NCI-H1092 (cell line): ENCODE measurements at regions not wholly inside any gene's neighbourhood (a gene's known extent, or its start where the extent isn't known, plus 50 kb on each side); places are given as distances from the start of the nearest gene placed in this dataset.

Experiments used
- DNase-seq: peaks from one replicate; lab custom pipeline; 2025; lab: John Stamatoyannopoulos, UW

DNA sequence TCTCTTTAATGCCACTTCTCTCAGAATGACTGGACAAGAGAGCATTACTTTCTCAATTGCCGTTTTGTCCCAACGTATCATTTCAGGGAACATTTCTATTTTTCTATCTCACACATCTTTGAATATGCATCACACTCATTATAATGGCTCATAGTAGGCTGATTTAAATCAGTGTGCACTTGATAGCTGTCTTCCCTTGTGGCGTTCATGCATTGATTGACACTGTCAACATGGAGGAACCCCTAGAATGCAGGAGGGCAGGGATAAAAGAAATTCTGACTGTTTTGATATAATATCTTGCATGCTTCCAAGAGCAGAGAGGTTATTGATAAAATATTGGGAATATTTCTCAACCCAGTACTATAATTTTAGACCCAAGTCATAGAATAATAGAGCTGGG is 1528.9 kb upstream of the FLRT2 start:
- DNase-seq, result no peak

DNA sequence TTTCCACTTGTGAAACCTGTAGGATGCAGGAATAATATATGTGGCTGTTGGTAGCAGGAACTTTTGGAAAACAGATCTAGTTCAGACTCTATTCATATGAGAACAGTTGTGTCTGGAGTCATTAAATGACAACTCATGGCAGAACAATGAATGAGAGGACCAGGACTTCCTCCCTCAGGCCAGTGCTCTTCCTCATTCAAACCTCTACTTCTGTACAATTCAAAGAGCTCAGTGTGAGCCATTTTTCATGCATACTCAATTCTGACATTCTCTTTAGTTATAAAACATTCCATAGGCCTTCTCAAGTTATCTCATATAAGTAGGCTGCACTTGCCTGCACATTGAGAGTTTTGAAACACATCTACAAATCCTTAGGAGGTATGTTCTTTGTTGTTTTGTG is 1526.6 kb upstream of the FLRT2 start:
- DNase-seq, result no peak

DNA sequence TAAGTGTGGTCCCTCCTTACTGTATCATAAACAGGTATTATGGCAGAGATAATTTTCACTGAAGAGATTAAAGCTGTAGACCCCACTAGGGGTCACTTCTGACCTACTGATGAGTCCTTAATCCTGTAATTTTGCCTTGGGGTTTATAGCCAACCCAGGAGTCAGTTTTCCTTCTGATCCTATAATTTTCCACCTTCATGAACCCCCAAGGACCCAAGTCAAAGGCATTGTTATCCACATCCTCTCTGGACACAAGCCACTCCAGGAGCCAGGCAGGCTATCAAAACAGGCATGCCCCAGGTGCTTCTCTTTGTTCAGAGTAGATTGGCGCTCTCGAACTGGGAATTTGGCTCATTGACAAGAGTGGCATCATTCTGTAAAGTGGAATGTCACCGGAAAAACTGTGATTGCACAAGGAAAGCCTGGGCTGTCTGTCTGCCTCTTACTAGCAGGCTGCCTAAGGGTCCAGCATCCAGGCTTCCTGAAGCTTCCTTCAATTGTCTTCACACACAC is 1523.2 kb upstream of the FLRT2 start:
- DNase-seq, result peak; percentile 77

DNA sequence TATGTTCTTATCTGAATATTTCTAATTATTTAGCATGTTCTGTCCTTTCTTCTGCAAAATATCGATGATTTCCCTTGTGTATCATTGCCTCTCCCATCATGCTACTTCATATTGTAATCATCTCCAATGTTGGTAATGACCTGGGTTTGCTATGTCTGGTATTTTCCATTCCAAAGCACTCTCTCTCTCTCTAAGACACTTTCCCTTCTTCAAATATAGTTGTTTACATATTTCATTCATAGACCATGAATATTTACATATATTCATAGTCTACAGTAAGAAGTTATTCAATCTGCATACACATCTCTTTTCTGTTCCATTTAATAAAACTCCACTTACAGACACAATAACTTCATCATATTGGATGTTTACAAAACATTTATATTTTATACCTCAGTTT is 1516.5 kb upstream of the FLRT2 start:
- no peak for DNase-seq

DNA sequence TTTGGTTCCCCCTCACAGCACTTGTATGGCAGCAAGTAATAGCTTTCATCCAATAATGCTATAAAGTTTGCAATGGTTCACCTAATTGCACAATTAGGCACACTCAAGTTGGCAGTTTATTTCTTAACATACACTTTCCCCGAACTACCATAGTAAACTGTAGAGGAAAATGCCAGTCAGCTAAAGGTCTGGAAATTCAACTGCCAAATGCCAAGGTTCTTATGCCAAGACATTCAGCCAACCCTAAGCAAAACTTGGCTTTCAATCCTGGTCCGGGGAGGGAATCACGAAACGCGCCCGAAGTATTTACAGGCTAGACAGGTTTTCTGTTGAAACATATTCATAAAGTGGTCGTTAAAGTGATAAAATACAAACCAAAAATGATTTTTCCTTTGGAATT is 1512.4 kb upstream of the FLRT2 start:
- DNase-seq, result no peak

DNA sequence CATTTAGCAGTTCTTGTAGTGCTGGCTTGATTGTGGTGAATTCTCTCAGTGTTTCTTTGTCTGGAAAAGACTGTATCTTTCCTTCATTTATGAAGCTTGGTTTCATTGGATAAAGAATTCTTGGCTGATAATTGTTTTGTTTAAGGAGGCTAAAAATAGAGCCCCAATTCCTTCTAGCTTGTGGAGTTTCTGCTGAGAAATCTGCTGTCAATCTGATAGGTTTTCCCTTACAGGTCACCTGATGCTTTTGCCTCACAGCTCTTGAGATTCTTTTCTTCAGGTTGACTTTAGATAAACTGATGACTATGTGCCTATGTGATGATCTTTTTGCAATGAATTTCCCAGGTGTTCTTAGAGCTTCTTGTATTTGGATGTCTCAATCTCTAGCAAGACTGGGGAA is 1508.5 kb upstream of the FLRT2 start:
- DNase-seq, result no peak

DNA sequence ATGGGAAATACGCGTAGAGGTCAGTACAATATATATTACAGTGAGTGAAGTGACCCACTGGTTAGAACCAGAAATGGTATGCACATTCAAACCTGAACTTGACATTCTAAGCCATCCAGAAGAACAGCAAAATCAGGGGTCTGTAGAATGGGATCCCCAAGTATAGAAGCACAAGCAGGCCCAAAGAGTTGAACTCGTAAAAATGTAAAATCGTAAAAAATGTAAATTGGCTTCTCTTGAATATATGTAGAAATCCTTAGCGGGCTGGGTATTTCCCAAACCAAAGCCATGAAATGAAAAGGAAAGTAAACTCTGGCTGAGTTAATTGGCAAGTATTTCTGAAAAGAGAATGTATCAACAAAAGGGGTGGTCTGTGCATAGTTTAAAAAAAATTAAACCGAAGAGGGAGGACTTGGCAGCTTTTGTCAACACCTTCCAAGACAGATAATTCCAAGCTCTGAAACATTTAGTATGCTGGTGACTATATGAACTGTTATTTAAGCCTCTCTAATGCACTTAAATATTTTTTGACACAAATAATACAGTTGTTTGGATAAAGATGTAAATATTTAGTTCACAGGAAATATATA is 1505.6 kb upstream of the FLRT2 start:
- DNase-seq, result no peak

DNA sequence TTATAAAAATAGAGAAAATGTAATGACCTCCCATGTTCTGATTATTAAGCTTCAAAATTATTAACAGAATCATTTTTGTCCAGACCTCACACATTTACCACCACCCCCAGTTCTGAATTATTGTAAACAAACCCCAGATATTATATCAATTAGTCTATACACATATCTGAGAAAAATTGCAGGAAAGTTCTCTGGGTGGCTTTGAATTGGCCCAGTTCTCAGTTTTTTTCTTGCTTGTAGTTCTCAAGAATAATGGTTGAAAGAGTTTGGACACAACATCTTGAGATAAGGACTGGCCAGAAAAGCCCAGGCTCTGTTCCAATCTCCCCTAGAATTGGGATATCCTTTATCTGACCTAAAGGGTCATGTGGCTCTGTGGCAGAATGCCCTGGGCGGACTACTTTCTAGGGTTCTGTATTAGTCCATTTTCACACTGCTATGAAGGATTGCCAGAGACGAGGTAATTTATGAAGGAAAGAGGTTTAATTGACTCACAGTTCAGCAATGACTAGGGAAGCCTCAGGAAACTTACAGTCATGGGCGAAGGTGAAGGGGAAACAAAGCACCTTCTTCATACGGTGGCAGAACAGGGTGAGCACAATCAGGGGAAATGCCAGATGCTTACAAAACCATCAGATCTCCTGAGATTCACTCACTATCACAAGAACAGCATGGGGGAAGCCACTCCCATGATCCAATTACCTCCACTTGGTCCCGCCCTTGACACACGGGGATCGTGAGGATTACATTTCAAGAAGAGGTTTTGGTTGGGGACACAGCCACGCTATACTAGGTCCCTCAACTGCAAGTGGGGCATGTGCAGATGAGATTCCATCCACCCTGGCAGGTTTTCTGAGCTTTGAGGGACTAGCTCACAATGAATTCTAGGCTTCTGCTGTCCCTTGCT is 1504.6 kb upstream of the FLRT2 start:
- DNase-seq, result no peak

DNA sequence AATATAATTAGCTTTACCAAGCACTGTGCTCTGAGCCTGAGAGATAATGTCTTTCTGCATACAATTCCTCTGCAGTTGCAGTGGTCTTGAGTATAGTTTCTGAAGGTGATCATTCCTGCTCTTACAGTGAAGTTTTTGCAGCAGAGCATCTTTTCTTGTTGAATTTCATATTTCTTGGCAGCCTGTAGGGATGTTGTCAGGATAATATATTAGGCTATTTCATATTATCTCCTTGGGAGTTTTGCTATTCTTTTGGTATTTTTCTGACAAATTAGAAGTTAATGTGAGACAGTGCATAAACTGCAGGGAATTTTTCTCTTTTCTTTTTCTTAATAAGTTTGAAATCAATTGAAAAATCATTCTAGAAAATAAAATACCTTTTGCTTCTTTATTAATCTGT is 1502.6 kb upstream of the FLRT2 start:
- no peak for DNase-seq

DNA sequence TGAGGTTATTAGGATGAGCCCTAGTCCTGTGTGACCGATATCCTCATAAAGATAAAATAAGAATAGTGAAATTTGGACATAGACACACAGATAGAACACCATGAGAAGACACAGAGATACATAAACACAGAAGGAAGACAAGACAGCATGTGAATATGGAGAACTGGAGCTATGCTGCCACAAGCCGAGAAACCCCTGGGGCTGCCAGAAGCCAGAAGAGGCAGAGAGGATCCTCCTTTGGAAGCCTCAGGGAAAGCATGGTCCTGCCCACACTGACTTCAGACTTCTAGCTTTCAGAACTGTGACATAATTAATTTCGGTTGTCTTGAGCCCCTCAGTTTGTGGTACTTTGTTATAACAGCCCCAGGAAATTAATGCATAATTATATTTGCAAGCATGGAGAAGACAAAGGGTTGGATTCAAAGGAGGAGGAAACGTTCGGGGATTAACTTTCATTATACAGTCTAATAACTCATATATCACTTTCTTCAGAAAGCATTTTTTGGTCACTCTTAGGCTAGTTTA is 1501.8 kb upstream of the FLRT2 start:
- DNase-seq, result no peak

DNA sequence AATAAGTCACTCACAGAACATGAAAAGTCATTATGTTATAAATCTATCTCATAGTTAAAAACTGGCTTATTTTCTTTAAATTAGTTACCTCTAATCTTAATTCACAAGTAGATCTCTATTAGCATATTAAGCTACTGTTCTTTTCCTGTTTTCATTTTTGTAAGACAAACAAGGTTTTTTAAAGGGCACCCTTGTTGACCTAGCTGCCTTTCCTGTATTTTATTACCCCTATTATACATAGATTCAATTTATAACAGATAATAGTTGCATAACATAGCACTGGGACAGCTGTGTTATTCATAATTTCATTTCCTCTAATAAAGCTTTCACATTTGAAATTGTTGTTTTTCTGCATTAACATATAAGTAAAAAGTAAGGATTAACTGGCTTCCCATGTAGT is 1500.7 kb upstream of the FLRT2 start:
- no peak for DNase-seq

DNA sequence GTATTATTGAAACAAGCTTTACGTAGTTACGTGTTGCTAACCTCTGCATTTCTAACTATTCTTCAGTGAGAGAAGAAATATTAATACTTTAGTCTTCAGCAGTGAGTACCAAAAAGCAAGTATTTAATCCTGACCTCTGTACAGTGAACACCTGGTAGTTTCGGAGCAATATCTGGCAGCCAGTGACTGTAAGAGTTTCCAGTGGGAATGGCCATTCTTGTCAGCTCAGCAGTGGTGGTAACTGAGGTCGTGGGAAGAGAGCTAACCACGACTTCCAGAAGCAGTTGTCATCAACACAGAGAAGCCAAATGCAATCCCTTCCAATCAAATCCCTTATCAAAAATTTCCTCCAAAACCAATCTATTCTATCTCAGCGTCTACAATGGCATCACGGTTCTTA is 1500.2 kb upstream of the FLRT2 start:
- no peak for DNase-seq

DNA sequence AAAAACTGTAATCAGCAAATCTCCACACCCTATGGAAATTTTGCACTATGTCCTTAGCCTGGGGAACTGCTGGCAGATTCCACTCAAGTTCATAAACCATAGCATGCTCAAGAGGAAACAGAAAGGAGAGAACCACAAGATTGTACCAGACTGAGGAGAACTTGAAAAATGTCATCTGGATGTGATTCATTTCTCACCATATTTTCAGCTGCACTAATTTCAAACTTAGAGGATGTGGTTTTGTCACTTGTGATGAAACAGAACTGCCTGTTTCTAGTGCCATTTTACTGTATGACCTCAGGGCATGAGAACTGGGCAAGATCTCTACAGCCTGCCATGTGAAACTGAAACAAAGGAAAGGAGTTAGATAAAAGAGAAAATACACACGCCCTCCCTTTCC is 1493.1 kb upstream of the FLRT2 start:
- no peak for DNase-seq

DNA sequence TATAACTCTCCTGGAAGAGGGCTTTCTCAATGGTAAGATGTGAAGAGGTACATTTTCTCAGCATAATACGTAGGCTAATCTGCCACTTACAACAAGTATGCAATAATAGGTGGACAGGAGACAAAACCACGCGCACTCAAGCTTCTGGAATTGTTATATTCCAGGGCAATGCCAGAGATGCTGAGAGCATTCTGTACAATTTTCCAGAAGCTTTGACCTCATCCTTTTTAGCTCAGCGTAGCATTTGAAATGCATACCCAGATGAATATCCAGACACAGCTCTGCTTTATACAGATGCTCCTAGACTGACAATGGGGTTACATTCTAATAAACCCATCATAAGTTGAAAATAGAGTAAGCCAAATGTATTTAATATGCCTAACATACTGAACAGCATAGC is 1492.4 kb upstream of the FLRT2 start:
- no peak for DNase-seq

DNA sequence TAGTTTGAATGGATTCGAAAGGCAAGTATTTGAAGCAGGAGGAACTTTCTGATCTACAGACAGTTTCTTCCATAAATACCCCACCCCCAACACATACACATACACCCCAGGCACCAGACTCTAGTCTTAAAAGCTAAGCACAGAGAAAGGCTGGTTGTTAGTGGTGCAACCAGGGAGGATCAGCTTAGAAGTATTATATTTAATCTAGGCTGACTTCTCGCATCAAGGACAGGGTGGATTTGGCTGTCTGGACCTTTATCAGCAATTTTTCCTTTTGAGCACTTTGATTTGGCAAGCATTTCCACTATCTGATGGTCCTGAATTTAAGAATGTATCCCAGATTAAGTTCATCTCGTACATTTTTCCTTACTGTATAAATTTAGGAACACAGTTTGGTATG is 1489.8 kb upstream of the FLRT2 start:
- no peak for DNase-seq

DNA sequence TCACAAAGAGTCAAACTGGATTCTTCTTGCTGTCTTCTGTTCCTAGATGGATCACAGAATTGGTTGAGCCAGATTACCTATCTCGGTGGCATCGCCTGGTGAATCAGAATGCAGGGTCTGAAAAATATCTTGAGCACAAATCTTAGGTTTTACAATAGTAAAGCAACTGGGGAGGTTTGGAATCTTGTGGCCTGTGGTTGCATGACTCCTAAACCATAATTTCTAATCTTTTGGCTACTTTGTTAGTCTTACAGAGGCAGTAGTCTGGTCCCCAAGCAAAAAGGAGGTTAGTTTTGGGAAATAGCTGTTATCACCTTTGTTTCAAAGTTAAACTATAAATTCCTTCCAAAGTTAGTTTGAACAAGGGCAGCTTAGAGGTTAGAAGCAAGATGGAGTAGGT is 1488.5 kb upstream of the FLRT2 start:
- DNase-seq, result no peak

DNA sequence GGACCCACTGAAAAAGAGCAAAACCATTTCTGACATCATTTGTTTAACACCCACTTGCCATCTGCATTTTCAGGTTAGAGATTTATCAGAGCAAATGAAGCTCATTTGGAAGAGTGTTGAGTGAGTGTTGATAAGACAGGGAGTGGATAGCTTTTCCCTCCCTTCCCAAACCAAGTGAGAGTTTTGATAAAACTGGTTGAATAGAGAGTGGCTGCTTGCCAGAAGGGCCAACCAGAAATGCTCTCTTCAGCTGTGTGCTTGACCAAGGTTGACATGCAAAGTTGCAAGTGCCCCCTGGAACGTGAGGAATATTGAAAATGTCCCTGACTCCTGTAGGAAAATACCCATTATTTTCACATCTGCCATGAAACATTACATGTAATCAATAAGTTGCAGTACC is 1487.0 kb upstream of the FLRT2 start:
- no peak for DNase-seq

DNA sequence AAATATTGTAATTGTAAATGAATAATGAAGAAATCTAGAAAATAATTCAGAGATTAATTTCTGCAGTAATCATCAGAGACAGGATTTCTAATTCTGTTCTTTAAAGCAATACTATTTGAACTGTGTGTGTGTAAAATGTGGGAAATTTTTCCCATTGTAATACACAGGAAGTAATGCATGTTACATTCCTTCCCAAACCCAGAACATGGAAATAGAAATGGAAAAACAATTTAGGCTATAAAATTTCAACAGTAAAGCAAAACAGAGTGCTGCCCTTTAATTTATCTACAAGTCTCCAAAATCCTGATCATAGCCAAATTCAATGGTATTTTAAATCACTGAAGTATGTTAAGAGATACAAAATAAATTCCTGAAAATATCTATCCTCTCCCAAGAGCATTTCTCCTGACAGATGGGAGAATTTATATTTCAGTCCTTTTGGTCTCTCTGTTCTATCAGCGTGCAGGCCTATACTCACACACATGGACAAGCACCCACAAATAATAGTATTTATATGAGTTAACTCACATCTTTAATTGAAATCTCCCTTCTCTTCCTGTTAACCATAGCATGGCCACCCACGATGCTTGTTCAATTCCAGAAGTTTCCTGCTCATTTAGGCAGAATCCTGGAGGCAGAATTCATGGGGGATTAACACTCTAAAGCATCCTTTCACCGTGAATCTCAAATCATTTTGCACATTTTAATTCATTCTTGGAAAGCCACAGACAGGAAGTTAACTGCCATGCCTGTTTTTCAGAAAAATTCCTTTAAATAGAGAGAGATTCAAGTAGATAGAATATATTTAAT is 1465.4 kb upstream of the FLRT2 start:
- no peak for DNase-seq

DNA sequence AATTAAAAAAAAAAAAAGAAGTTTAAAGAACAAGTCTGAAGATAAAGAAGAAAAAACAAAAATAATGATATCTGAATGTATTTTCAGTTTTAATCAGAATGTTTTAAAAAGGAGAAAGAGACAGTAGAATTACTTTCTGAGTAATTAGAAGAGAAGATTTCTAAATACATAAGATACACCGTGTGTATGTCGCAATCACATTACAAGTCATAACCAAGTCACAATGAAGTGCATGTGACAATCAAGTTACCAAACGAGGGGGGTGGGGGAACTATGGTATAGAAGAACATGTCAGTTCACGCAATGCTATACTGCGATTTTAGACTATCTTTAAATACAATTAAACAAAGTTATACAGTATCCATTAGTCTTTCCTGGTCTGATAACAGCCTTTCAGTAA is 1464.1 kb upstream of the FLRT2 start:
- no peak for DNase-seq

DNA sequence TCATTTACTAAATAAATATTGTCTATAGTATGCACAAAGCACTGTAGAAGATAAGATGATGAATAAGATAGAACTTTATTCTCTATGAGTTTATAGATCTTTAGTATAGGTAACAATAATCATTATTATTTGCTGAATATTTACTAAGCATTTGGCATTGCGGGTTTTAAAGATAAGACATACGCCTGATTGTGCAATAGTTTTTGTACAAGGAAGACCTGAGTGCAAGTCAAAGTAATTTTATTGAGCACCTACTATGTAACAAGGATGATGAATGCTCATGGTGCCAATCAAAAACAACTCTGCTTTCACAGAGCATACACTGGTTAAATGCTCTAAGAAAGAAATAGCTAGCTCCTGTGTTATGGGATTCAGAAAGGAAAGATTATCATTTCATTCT is 1461.7 kb upstream of the FLRT2 start:
- DNase-seq, result no peak

DNA sequence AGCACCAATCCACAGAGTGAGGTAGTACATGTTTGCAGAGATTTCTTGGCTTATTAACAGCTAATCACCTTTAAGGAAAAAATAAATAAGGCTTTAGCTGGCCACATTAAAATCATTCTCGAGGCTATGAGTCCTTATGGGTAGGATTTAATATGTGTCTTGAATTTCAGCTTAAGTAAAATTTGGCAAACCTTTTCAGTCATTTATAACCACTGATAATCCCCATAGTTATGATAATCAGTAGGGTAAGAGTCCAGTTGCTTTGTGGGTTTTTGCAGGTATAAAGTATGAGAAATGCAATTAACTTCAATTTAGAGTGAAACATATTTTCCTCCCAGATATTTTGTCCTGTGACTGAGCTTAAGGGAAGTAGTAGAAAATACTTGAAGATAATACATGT is 1458.9 kb upstream of the FLRT2 start:
- no peak for DNase-seq

DNA sequence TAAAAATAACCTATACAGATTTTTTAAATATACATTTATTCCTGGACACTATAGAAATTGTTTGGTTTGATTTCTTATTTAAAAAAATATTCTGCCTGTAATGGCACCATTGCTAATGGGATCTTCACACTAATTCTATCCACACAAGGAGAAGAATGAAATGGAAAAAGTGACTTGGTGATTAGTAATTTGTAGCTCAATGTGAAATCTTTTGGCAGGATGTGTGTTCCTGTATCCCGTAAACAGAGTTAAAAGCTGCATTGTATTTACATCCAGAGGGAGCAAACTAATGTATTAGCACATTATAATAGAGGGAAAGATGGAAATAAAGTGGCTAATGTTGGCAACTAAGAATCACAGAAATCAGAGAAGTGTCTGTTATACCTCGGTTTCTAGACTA is 1455.3 kb upstream of the FLRT2 start:
- no peak for DNase-seq

DNA sequence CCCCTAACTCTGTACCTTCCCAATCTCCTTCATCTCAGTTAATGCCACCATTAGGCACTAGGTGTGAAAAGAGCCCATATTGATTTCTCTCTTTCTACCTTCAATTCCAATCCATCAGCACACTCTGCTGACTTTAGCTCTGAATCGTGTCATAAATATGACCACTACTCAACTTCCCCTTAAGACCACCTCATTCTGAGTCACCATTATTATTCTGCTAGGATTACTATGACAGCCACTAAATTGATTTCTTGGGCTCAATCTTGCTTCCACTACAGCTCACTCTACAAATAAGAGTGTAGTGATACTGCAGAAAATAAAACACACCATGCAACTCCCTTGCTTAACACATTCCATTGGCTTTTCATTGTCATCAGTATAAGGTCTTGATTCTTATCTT is 1449.0 kb upstream of the FLRT2 start:
- no peak for DNase-seq
